GM18909 (cell line): ENCODE measurements at regions not wholly inside any gene's neighbourhood (a gene's known extent, or its start where the extent isn't known, plus 50 kb on each side); places are given as distances from the start of the nearest gene placed in this dataset.

Source experiments
- ATAC-seq: cut with Tn5 transposase; IDR thresholded peaks from one replicate; pipeline ENCODE4 v1.9.1; 2021; ENCODE audit warnings: mild to moderate bottlenecking; ENCODE audit not compliant: unreplicated experiment, poor library complexity

- ATAC-seq = no peak
These were observed 123.8 kb downstream of the TMEM174 start for GRCh38 chr5:73296772-73297171.

GRCh38 chr5:73295921-73296320 is 122.9 kb downstream of the TMEM174 start:
- ATAC-seq = no peak

- no peak for ATAC-seq
These were observed 122.5 kb downstream of the TMEM174 start for GRCh38 chr5:73295447-73295846.

- ATAC-seq = no peak
These were observed 119.9 kb downstream of the TMEM174 start for GRCh38 chr5:73292816-73293459.

- no peak for ATAC-seq
These were observed 118.9 kb downstream of the TMEM174 start for GRCh38 chr5:73291873-73292272.

GRCh38 chr5:73290242-73290641 is 117.2 kb downstream of the TMEM174 start:
- no peak for ATAC-seq

- no peak for ATAC-seq
These were observed 116.1 kb downstream of the TMEM174 start for GRCh38 chr5:73288803-73289720.

- no peak for ATAC-seq
These were observed 113.9 kb downstream of the TMEM174 start for GRCh38 chr5:73286896-73287295.

- ATAC-seq = no peak
These were observed 112.0 kb downstream of the TMEM174 start for GRCh38 chr5:73284985-73285384.

- no peak for ATAC-seq
These were observed 111.3 kb downstream of the TMEM174 start for GRCh38 chr5:73284220-73284795.

GRCh38 chr5:73282923-73283322 is 109.9 kb downstream of the TMEM174 start:
- no peak for ATAC-seq

GRCh38 chr5:73282383-73282782 is 109.4 kb downstream of the TMEM174 start:
- ATAC-seq = no peak

- no peak for ATAC-seq
These were observed 108.1 kb downstream of the TMEM174 start for GRCh38 chr5:73280821-73281746.

GRCh38 chr5:73280386-73280785 is 107.4 kb downstream of the TMEM174 start:
- no peak for ATAC-seq

GRCh38 chr5:73279805-73280204 is 106.8 kb downstream of the TMEM174 start:
- no peak for ATAC-seq

GRCh38 chr5:73278693-73279092 is 105.7 kb downstream of the TMEM174 start:
- no peak for ATAC-seq

- ATAC-seq = no peak
These were observed 102.1 kb downstream of the TMEM174 start for GRCh38 chr5:73274881-73275663.

GRCh38 chr5:73274121-73274520 is 101.1 kb downstream of the TMEM174 start:
- ATAC-seq = no peak

GRCh38 chr5:73273379-73274050 is 100.5 kb downstream of the TMEM174 start:
- no peak for ATAC-seq
